NCI-H69 (cell line): ENCODE measurements at regions not wholly inside any gene's neighbourhood (a gene's known extent, or its start where the extent isn't known, plus 50 kb on each side); places are given as distances from the start of the nearest gene placed in this dataset.

Experiments
- DNase-seq: peaks from one replicate; lab custom pipeline; 2025; lab: John Stamatoyannopoulos, UW

DNA sequence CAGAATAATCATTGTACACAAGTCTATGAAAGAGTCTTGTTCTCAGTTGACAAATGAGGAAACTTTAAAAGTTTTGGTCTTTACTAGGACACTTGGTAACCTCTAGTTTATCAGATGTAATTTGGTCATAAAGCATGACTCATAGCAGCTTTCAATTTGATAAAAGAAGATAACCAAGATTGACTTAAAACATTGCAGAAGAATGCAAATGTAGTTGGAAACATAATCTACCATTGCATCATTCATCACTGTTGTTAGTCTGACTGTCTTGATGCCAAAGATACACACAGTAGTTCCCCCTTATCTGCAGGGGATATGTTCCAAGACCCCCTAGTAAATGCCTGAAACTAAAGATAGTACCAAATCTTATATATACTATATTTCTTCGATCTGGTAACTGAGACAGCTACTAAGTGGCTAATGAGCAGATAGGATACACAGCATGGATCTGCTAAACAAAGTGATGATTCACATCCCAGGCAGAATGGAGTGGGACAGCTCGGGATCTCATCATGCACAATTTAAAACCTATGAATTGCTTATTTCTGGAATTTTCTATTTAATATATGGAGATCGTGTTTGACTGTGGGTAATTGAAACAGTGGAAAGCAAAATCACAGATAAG lies 131.4 kb upstream of the CCDC68 start:
- DNase-seq: no peak

DNA sequence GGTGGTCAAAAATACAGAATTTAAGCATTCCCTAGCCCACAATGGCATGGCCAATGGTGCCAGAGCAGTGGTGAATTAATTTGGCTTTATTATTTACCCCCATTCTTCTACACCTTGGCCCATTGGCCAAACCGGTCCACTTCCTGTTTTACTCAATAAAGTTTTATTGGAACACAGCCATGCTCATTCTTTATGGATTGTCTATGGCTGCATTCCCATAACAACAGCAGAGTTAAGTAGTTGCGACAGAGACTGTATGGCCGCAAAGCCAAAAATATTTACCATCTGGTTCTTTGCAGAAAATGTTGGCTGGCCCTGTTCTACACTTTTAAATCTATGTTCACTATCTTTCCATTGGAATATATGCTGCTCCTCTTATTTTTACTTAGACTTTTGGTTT lies 130.3 kb upstream of the CCDC68 start:
- DNase-seq: no peak

DNA sequence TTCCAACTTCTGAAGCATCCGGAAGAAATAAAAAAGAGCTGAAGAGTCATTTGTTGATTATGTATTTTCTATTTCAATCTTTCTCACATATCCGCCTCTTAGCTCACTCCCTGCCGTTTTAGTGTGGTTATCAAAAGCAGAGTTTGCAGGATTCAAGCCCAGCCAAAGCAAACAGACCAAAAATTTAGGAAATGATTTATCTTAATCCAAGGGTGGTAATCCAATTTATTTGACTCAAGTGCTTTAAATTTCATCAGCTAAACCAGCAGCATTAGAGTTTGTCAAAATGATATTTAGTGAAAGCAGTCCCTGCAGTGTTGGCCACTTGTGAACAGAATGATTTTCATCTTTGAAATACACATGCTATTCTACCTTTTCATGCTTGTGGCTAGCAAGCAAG lies 129.3 kb upstream of the CCDC68 start:
- no peak for DNase-seq

DNA sequence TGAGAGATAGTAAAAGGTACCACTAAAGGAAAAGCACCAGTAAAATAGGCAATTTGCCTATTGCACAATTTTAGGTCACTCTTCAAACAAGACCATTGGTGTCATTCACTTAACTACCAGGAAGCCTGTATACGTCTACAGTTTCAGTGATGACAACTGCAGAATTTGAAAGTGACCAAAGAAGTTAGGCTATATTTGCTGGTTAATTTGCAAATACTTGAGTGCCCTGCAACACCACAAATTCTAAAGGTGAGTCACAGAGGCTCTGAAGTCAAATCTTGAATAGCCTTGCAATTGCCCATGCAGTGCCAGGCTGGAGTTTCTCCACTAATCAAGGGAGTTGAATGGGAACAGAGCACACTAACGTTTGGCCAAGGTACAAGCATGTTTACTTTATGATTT lies 128.7 kb upstream of the CCDC68 start:
- no peak for DNase-seq

DNA sequence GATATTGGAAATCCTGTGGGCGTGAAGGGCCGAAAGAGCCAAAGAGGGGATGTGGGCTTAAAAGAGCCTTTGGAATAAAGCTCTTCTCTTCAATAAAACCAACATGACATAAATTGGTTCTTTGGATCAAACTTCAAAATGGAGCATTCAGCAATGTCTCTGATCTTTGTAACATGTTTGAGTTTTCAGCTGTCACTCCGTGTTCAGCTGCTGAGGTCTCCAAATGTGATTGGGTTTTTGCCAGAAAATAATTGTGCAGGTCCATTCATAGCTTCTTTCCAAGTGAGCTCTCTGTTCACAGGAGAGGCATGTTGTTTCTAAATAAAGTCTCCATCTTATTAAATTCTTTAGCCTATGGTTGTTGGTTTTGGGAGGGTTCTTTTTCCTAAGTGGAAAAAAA lies 127.6 kb upstream of the CCDC68 start:
- DNase-seq: no peak

DNA sequence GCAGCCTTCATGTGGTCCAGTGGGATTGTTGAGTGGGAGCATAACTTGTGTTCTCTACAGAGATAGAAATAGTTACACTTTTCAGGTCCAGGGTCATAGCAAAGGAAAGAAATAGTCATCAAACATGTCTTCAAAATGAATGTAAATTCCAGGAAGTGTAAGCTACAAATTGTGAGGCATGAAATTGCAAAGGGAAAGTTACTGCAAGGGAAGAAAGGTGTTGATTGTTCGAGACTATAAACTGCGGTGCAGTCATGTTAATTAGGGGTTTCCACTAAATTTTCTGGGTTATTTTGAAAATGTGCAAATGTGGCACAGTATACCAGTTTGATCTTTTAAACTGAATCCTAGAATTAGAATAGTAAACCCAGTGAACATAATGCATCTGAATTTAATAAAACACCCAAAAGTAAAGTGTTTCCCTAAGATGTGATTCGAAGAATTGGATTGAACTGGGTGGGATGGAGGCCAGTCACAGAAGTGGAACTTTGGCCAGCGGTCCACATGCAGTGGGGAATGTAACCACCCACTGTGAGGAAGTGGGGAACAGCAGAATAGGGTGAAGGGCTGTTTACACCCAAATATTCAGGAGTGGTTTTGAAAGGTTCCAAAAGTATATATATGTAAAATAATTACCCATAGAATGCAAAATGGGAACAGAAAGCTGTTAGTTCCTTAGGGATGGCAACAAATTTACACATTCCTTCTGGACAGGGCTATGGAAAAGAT lies 126.5 kb upstream of the CCDC68 start:
- no peak for DNase-seq

DNA sequence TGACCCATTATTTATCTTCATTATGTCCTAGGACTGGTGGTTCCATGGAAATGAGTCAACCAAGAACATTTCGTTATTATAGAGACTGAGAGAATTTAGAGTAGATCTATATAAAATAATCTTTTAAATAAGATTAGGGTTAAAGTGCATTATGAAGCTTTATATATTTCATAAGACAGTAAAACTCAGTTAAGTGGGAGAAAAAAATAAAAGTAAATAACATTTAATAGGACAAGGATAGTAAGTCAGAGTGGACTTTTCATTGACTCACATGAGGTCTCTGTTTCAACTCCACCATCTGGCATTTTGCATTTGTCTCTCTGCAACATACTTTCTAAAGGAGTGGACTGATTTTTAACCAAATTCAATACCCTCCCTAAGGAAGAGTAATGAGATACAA lies 125.3 kb upstream of the CCDC68 start:
- no peak for DNase-seq

DNA sequence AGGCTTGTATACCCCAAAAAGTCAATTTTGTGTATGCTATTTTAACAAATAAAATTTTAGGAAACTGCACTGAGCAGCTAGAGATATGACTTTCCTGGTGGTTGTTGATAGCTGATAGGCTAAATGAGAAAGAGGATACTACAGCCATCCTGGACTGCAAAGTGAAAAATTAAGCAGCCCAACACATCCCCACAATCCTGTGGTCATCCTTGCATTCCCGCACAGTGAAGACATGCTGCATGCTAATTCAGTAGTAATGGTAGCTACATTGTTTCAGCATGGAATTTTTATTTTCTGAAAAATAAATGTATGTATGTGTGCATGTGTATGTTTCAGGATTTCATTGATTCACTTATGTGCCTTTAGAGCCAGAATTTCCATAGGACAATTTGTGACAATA lies 124.2 kb upstream of the CCDC68 start:
- no peak for DNase-seq

DNA sequence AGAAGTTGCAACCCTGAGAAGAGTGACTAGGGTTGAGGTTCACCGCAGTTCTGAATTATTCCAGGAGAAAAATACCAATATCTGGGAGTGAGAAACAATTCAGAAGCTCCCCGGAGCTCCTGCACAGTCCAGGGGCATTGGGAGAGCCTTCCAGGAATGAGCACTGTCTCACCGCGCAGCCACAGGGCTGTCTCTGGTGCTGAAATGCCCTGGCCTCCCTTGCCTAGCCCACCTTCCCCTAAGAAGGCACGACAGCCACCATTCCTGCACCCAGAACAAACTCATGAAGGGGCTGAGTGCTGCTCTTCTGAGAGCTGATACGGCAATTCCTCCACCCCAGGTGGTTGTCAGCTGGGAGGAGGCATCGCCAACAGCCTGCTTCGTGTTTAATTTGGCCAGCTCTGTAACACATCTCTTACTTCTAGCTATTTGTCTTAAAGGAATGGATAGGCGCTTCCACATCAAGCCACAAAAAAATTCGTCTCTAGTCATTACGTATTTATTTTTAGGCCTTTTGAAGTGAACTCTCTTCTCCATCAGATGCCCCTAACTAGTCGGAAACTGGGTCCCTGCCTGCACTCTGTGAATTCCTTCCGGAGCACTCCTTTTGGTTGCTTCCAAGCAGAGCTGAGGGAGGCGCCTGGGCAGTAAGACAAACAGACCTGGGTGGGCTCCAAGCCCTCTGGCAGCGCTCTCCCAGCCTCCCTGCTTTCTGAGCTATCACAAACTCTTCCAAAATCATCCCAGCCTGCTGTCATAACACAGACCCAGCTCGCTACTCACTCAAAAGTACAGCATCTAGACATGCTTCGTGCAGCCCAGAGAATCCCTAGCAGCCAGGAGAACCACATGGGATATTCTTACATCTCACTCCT lies 120.5 kb upstream of the CCDC68 start:
- peak; percentile 34 for DNase-seq

DNA sequence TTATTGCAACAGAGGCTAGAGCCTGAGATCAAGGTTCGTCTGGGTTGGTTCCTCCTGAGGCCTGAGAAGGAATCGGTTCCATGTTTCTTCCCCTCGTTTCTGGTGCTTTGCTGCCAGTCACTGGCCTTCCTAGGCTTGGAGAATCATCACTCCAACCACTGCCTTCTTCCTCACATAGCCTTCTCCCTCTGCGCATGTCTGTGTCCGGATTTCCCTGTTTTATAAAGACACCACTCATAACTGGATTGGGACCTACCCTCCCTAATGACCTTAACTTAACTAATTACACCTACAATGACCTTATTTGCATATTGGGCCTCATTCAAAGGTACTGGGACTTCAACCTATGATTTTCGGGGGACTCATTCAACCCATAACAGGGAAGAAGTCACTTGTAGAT lies 119.8 kb upstream of the CCDC68 start:
- DNase-seq: no peak

DNA sequence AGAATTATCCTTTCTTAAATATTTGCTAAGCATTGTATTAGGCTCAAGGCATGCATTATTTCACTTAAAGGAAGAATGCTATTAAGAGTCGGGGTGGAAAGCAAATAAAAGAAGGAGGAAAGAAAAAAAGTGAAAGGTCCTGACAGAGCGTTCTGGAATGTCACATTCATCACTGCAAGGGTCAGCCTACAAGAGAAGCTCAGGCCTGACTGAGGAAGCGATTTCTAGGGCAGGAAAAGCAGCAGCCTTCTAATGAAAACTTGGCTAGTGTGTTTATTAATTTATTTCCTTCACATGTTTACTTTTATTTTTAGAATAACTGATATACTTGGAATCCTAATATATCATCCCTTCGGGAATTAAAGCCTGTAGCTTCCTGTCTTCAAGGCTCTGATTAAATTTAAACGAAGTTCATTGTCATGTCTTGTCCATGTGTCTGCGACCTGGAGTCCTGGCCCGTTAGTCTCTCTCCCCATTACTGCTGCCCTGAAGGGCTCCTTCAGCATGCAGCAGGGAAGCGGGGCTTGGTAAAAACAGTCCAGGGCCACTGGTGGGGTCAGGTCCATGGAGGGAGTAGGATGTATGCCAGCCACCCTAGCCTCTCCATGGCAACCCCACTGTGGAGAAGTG lies 119.2 kb upstream of the CCDC68 start:
- DNase-seq: no peak

DNA sequence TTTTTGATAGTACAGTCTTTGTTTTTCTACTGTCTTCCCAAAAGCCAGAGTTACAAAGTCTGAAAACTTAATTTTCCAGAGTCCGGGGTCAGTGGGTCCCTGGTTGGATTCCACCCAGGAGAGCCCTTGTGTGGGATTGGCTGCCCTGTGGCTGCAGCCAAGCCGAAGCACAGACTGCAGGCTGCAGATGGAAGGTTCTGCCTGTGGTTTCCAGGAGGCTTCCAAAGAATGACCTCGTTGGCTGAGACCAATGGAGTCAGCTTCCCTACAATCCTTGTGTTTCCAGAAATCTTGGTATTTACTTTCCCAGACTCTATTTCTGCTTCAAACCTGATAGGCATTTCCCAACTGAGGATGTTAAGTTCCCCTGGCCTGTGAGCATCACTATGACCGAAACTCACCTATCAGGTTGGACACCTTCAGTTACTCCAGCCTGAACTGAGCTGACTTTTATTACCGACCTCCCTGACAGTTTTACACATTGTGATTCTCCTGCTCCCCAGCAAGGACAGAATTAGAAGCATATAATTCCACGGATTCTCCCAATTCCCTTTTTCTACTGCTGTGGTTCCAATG lies 117.5 kb upstream of the CCDC68 start:
- no peak for DNase-seq

DNA sequence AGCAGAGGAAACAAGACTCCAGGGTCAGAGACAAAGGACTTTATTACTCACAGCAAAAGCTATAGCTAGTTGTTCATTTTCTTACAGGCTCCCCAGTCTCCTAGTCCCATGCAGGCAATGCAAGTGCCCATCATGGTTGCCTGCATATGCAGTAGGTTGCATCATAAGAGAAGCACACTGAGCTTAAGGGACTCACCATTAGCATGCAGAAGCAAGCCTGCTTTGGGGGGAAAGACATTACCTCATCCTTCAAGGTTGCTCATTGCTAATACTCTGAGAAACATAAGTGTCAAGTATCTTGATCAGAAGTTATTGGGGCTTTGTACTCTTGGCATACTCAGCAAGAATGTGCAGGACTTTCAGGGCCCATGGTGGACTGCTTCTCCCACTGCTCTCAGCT lies 114.6 kb upstream of the CCDC68 start:
- no peak for DNase-seq

DNA sequence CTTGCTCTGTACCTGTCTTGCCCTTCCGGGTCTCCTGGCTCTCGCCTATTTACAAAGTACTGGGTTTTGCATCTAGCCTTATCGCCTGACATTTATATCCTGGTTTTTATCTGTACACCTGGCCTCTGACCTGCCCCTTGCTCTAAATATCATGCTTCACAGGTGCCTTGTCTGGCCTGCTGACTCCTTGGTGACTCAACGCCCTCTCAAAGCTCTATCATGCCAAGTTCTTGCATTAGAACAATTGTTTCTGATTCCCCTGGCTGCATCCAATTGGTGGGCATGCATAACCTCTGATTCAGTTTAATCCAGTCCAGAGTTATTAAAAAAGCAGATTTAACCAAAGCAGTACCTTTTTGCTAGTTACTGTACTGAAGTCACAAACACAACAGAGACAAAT lies 113.9 kb upstream of the CCDC68 start:
- DNase-seq: no peak

DNA sequence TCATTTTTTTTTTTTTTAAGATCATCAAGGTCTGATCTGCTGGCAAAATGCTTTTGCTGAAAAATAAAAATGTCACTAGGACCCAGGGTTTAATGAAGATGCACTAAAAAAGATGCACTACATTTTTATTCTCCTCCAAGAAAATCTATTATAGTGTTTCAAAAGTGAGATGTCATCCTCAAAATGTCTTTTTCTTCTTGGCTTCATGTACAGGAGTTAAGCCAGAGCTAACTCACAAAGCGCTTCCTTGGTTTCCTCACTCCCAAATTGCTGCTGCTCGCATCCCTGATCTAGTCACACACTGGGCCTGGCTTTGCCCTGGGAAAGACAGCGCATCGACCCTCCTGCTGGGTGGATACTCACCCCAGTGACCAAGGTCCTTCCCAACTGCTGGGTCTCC lies 113.4 kb upstream of the CCDC68 start:
- DNase-seq: no peak

DNA sequence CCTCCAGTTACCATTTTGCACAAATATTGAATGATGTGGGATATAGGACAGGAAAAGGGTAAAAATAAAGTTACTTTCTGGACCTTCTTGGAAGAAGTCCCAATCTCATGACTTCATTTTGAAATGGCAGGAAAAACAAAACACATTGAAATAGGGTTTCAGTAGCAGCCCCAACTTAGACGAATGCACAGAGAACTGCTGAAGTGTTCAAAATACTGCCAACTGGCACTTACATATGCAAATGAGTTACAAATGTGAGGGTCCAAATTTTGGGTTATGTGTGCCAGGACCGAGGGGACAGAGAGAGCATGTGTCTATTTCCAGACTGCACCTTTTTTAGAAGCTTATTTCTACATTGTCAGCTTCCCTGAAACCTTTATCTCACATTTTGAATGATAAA lies 112.9 kb upstream of the CCDC68 start:
- no peak for DNase-seq

DNA sequence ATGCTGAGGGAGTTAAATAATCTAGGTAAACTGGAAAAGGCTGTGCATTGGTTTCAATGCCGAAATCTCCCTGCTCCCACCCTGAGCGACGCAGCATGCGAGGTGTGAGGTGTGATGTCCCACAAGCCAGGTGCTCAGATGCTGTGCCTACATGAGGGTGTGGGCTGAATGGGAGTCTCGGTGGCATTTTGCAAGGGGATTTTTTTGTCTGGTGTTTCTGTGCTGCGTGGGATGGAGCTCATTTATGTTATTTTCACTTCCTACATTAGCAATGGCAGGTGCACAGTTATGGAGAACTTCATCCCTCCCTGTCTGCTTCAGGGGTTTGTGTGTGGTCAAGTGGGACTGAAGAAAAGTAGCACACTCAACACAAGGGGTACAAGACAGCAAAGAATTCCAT lies 110.2 kb upstream of the CCDC68 start:
- no peak for DNase-seq

DNA sequence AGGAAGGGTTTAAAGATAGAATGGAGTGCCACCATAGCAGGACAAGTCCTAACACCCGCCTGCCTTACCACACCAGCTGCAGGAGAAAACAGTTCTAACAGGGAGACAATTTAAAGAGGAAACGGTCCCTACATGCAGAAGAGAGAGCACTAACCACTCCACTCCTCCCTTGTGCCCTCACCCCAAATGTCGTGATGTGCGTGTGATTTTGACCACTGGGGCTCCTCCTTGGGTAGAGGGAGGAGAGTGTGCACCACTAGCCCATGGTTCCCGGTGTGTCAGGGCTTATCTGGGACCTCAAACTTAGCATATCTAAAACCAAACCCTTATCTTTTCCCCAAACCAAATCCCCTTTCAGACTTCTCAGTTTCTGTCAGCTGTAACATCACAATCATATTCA lies 105.5 kb upstream of the CCDC68 start:
- no peak for DNase-seq

DNA sequence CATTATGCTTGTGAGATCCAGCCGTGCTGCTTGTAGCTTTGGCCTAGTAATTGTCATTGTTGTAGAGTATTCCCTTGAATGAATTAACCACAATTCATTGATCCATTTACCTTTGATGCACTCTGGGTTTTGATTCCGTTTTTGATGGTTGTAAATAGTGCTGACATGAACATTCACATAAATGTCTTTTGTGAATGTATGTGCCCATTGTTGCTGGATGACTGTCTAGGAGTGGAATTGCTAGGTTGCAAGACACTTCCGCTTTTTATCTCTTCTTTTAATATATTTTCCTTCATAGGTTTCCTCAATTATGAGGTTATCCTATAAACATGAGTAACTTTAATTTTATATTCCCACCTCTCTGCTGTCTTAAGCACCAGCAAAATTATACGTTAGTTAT lies 104.8 kb upstream of the CCDC68 start:
- no peak for DNase-seq

DNA sequence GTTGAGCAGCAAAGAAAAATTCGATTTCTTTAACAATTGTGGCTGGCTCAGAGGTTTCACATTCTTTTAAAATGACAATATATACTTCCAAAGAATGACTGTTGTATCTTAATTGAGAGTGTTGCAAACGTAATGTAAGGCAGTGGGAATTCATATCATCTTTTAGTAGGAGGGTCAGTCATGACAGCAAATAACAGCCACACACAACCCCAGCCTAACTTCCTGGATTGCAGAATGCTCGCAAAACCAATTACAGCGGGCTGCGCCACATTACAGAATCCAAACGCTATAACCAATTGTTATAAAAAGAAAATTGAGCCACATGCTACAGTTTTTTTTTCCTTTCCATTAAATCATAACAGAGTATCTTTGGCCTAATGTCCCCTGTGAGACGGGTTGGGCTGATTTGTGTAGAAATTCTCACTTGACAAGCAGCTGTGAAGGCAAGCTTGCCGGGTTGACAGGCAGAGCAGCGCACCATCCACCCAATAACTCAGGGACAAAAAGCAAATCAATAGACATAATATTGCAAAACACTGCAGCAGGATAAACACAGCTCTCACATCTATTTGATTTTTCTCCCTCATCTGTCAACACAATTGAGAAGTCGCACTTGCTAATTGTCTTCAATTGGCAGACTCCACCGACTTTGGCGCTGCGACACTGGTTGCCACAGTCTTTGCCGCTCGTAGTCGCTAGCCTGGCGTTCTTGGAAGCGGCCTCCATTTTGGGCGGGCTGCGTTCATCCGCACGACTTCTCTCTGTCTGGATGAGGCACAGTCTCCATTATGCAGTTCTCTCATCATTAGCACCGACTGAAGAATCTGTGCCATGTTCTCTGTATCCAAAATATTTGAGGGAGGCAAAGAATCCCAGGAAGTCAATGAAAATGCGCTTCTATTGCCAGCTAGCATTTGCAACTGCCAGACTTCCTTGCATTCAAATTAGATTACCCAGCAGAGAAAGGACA lies 95.0 kb upstream of the CCDC68 start:
- peak; percentile 44 for DNase-seq

DNA sequence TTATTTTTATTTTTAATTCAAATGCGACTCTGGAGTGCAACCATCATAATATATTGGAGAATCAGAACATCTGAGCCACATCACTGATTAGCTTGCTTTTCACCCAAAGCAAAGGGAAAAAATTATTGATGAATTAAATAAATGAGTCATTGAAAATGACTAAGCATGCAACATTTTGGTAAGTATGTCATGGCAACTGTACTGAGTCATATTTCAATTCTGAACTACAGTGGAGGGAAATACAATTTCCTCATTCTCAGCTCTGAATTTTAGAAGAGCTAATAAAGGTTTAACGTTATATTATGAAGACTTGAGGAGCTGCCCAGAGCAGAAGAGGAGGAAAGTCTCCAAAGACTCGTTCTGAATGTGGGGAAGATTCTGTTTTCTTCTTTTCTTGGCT lies 89.6 kb upstream of the CCDC68 start:
- no peak for DNase-seq
